Breast epithelium (tissue), 3 donors: ENCODE measurements at regions not wholly inside any gene's neighbourhood (a gene's known extent, or its start where the extent isn't known, plus 50 kb on each side); places are given as distances from the start of the nearest gene placed in this dataset.

Source experiments
- POLR2AphosphoS5 ChIP-seq, 3 donors: sonication (generic); formaldehyde crosslinking; IDR thresholded peaks; one replicate each; pipeline ENCODE4 v1.6.1; 2017; ENCODE audit warnings: antibody characterized with exemption in 3 of 3
- TF ChIP-seq, protein P1 (sequence below), 3 donors: fragments of 450-650 bp; IDR thresholded peaks; one replicate each; pipeline ENCODE4 v1.5.1; 2016 to 2017; ENCODE audit warnings: antibody characterized with exemption in 3 of 3, mild to moderate bottlenecking in 3 of 3, moderate library complexity in 3 of 3

DNA sequence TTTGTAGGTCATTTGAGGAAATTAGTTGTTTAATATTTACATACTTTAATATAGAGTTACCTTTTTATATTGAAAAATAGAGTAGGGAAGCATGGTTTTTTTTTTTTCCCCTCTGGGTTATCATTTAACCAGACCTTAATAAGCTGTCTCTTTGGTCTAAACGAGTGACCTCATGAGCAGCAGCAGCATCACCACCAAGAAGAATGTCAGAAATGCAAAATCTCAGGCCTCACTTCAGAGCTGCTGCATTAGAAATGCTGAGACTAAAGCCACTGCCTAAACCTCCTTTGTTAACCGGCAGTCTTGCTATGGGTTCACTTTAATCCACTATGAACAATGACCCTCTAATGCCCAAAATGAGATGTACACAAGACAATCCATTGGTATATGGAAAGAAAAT, 733.7 kb upstream of the FAM98A start:
- TF ChIP-seq POLR2AphosphoS5 (IDR thresholded peaks at IDR 0.05): no peak
- TF ChIP-seq, protein P1, sequence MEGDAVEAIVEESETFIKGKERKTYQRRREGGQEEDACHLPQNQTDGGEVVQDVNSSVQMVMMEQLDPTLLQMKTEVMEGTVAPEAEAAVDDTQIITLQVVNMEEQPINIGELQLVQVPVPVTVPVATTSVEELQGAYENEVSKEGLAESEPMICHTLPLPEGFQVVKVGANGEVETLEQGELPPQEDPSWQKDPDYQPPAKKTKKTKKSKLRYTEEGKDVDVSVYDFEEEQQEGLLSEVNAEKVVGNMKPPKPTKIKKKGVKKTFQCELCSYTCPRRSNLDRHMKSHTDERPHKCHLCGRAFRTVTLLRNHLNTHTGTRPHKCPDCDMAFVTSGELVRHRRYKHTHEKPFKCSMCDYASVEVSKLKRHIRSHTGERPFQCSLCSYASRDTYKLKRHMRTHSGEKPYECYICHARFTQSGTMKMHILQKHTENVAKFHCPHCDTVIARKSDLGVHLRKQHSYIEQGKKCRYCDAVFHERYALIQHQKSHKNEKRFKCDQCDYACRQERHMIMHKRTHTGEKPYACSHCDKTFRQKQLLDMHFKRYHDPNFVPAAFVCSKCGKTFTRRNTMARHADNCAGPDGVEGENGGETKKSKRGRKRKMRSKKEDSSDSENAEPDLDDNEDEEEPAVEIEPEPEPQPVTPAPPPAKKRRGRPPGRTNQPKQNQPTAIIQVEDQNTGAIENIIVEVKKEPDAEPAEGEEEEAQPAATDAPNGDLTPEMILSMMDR (IDR thresholded peaks at IDR 0.05): no peak
